Hypothalamus (tissue), 51 donors: ENCODE measurements at regions not wholly inside any gene's neighbourhood (a gene's known extent, or its start where the extent isn't known, plus 50 kb on each side); places are given as distances from the start of the nearest gene placed in this dataset.

ENCODE experiments used
- DNase-seq, 51 donors: peaks; one replicate each; lab custom pipeline; 2025; lab: John Stamatoyannopoulos, UW

DNA sequence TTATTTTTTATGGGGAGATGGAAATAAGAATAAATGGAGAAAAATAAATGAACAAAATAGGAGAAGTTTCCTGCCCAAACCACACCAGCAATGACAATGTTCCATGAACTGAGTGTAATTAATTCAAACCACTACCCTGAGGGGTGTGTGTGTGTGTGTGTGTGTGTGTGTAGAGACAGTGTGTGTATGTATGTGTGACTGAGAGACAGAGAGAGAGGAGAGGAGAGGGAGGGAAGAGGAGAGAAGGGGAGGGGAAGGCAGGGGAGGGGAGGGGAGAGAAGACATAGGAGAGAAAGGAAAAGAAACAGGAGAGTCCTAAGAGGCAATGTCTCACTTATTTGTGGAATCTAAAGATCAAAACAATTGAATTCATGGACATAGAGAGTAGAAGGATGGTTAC is 65.0 kb upstream of the POU2AF1 start:
- DNase-seq = no peak

DNA sequence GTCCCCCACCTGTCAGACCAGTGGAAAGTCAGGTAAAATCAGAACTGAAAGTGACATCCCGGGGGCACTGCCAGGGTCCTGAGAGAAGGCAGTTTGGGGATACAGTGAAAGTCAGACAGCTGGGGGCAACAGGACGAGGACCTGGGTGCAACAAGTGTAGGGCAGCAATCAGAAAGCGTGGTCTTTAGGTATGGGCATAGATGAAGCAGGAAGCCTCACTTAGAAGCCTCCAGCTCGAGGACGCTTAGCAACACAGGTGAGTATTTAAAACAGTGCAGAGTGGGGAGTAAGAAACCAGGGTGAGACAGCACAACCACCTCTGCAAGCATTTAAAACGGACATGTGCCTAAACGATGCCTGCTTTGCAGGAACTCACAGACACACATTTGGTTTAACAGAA is 64.6 kb upstream of the POU2AF1 start:
- no peak for DNase-seq

DNA sequence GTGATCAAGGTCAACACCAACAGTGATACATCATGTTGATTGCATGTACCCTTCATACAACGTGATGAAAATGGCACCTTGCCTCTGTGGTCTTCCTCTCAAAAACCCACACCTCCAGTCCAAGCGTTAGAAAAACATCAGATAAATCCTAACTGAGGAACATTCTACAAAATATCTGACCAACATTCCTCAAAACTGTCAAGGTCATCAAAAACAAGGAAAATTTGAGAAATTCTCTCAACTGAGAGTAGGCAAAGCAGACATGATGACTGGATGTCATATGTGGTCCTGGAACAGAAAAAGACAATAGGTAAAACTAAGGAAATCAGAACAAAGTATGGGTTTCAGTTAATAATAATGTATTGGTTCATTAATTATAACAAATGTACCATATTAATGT is 64.0 kb upstream of the POU2AF1 start:
- DNase-seq = no peak

DNA sequence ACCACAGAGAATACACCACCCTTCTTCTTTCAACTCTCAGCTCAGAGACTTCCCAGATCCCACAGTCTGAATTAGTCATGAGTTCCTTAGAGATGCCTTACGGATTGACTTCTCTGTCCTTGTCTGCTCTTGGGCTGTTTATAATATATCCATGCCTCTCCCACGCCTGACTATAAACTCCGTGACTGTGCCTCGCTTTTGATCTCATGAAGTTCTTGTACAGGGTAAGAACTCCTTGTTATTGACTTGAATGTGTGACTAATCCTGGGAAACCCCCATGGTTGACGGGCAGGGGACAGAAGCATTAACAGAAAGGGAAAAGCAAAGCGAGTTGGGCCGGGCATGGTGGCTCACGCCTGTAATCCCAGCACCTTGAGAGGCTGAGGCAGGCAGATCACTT is 62.4 kb upstream of the POU2AF1 start:
- no peak for DNase-seq

DNA sequence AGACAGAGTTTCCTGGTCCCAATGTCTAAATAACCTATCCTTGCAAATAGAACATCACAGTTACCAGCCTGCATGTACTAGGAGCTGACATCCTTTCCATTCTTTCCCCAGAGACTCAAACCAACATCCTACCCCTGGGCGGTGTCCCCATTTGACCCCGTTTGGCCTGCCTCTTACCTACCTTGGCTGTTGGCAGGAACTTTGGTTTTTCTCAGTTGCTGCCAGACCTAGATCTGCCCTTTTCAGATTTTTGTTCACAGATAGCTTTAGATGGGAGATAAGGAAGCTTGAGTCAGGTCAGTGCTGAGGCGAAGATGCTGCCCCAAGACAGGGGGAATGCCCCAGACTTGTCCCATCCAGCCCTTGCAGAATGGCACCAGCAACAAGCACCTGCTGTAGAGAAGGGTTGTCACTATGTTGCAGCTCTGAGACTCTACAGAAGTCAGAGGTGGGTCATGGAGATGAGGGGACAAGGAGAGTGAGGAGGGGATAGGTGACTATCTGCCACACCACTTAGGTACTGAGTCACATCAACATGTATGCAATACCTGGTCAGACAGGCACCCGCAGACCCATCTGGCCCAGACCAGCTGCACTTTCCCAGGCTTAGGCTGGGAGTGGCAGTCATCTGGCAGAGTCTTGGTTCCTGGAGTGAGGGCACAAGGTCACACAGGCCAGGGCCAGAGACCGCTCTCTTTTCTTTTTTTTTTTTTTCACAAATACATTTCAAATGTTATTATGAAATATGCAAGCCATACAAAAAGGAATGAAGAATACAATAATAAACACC is 61.5 kb upstream of the POU2AF1 start:
- no peak for DNase-seq

DNA sequence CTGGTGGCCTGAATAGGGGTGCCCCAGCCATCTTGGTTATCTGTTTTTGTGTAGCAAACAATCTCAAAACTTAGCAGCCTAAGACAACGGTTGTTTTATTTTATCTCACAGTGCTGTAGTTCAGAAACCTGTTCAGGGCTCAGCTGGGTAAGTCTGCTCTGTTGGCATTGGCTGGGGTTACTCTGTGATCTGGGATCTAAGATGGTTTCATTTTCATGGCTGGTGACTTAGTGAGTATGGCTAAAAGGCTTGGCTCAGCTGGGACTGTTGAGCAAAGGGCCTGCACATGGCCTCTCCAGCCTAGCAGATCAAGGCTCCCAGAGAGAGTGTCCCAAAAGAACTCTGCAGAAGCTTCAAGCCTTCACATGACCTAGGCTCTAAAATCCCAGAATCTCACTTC is 60.8 kb upstream of the POU2AF1 start:
- no peak for DNase-seq

DNA sequence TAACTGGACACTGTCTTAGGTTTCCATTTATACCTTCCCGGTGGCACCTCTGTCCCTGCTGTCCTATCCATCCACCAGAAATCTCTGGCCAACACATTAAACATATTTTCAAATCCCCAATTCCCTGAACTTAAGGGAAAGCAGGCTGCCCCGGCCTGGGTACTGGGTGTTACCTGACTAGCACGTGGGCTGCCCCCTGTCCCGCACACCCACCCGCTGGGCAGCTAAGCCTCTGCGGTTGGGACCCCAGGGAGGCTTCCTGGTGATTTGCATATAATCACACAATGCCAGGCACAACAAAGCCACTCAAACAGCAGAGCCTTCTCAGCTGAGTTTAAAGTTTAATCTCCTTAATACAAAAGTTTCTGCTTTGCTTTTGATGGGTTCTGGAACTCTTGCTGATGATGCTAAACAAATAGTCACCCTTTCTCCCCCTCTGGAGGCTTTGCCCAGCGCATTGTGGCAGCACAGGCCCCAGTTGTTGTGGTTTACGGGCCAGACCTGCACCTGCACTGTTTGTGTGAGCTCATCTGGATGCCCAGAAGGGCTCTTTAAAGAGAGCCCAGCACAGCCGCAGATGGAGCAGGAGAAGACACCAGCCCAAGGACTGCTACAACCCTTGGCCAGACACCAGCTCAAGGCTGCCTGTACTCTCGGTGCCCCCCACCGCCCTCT is 59.9 kb upstream of the POU2AF1 start:
- DNase-seq = no peak

DNA sequence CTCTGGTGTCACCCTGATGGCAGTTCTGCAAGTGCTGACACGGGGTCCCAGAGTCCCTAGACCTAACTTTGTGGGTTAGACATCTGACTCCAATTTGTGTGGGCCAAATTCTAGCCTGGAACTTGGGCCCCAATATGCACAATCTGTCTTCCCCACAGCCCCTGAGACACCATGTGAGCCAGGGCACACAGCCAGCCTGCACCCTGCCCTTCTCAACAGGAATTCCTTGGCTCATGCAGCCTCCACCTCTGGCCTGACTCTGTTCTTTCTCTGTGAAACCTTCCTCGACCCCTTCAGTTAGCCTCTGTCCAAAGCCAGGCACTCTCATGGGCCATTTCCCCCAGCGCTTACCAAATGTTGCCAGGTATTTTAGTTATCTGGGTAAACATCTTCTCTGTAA is 59.1 kb upstream of the POU2AF1 start:
- no peak for DNase-seq

DNA sequence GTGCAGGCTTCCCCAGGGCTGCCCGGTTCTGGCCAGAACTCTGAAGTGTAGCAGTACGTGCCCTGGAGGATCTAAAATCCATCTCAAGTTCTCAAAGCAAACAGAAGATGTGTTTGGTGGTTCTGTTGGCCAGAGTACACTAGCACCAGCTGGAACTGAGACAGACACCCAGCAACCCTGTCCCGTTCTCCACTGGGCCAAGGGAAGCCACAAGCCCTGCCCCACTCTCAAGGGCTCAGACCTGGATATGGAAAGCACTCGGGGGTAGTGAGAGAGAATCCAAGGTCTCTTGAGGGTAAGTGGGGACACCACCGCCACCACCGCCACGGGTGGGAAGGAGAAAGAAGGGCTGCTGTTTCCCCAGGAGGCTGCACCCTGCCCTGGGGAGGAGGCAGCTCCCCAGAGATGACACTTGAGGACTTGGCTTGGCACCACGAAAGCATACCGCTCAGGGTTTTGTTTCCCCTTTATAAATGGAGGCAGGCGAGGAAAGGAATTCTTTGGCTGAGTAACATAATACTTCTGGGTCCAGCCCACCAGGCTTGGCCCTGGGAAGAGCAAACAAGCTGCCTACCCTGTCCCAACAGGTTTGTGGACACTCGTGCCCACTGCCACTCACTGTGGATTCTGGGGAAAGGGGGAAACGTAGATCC is 56.1 kb upstream of the POU2AF1 start:
- no peak for DNase-seq

DNA sequence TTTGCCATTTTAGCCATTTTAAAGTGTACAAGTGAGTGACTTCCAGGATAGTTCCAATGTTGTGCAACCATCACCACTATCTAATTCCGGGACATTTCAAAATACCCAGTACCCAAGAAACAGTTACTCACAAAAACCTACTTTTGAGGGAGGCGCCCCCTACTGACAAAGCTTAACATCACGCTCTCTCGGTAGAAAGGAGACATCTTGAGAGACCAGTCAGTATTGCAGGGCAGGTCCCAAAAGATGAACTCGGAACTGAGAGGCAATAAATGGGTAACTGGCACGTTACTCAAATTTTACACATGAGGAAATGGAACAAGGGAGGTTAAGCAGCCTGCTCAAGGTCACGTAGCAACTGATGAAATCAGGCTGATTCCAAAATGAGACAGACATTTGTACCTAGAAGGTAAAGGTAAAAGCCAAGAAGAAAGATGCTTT is 50.0 kb upstream of the POU2AF1 start:
- peak in 1 of 51 donors; percentile 10 for DNase-seq
